Lung (tissue), 11 donors: ENCODE measurements at regions not wholly inside any gene's neighbourhood (a gene's known extent, or its start where the extent isn't known, plus 50 kb on each side); places are given as distances from the start of the nearest gene placed in this dataset.
A peak's percentile ranks its signal among the peaks of the same experiment; 100 is the strongest.

Source experiments
- ATAC-seq: fragments of 200-7000 bp; cut with Tn5 transposase; one replicate; pipeline ENCODE4 v1.9.1; 2020; ENCODE audit warnings: moderate number of reproducible peaks; ENCODE audit not compliant: insufficient read depth, low FRiP score
- DNase-seq, 3 donors: peaks; one replicate each; pipeline ENCODE4 v3.0.0-alpha.2; 2013 to 2017
- H3K27ac ChIP-seq, 2 donors: one replicate each; pipeline ENCODE4 v1.5.1; 2013; ENCODE audit warnings: mild to moderate bottlenecking in 2 of 2, moderate library complexity in 2 of 2, control low read depth in 1 of 2, inconsistent platforms in 1 of 2, low read depth in 1 of 2, low read length in 1 of 2
- H3K27me3 ChIP-seq, 3 donors: one replicate each; pipeline ENCODE4 v1.5.1; 2013; ENCODE audit warnings: low read length in 2 of 3; ENCODE audit not compliant: control insufficient read depth in 3 of 3, insufficient read depth in 3 of 3
- H3K36me3 ChIP-seq, 4 donors: one replicate each; pipeline ENCODE4 v1.5.1; 2013; ENCODE audit warnings: low read length in 4 of 4, mild to moderate bottlenecking in 1 of 4, moderate library complexity in 1 of 4; ENCODE audit not compliant: control insufficient read depth in 4 of 4, insufficient read depth in 4 of 4
- H3K4me1 ChIP-seq, 5 donors: one replicate each; pipeline ENCODE4 v1.5.1; 2013; ENCODE audit warnings: low read length in 5 of 5, mild to moderate bottlenecking in 2 of 5, moderate library complexity in 1 of 5; ENCODE audit not compliant: control insufficient read depth in 5 of 5, insufficient read depth in 5 of 5
- H3K4me3 ChIP-seq: one replicate; pipeline ENCODE4 v1.5.1; 2013; ENCODE audit warnings: mild to moderate bottlenecking, control low read depth, moderate library complexity
- H3K9ac ChIP-seq, 2 donors: one replicate each; pipeline ENCODE4 v1.5.1; 2013; ENCODE audit warnings: low read length in 2 of 2, control low read depth in 1 of 2; ENCODE audit not compliant: insufficient read depth in 1 of 2
- H3K9me3 ChIP-seq, 4 donors: one replicate each; pipeline ENCODE4 v1.5.1; 2013; ENCODE audit warnings: low read length in 3 of 4, mild to moderate bottlenecking in 1 of 4, moderate library complexity in 1 of 4; ENCODE audit not compliant: control insufficient read depth in 4 of 4, insufficient read depth in 3 of 4
- WGBS, 2 donors: extraction: QIAGEN DNeasy Blood & Tissue Kit; methylation state at CpG; one replicate each; pipeline ENCODE4 v1.1.7; 2013; 5-methylcytosine and 5-hydroxymethylcytosine counted together
- TF ChIP-seq, protein P1 (sequence below): IDR thresholded peaks from 2 replicates; pipeline ENCODE4 v1.5.1; 2012; ENCODE audit warnings: mild to moderate bottlenecking; ENCODE audit errors: control extremely low read depth, extremely low read depth
- donor health status: control.
- donor health status: control.
- donor health status: Bipolar disorder and iron deficiency.
- donor health status: healthy.
- donor health status: DM: yes; HTN: yes; CAD: no.

DNA sequence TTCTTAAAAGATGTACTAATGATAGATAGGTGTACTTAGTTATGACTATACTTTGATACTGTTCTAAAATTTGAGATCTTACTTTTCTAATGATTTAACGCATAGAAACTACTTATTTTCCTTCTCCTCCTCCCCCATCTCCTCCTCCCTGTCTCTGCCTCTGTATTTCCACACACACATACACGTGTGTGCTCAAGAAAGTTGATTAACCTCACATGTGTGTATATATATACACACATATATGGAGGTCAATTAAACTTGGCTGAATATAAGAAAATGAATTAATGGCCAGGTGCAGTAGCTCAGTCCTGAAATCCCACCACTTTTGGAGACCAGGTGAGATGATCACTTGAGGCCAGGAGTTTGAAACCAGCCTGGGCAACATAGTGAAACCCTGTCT lies 362.7 kb upstream of the SYT1 start:
- no peak for ATAC-seq
- WGBS, 2 donors: 91 to 92% methylated on average over 2 of the region's 2 CpGs

DNA sequence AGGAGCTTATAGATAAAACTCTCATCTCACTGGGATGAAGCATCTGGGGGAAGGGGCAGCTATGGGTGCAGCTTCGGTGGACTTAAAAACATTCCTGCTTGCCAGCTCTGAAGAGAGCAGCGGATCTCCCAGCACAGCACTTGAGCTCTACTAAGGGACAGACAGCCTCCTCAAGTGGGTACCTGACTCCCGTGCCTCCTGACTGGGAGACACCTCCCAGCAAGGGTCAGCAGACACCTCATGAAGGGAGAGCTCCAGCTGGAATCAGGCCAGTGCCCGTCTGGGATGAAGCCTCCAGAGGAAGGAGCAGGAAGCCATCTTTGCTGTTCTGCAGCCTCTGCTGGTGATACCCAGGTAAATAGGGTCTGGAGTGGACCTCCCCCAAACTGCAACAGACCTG lies 345.2 kb upstream of the SYT1 start:
- no peak overlapping the region for H3K27ac ChIP-seq
- H3K9ac ChIP-seq: no peak overlapping the region
- TF ChIP-seq, protein P1, sequence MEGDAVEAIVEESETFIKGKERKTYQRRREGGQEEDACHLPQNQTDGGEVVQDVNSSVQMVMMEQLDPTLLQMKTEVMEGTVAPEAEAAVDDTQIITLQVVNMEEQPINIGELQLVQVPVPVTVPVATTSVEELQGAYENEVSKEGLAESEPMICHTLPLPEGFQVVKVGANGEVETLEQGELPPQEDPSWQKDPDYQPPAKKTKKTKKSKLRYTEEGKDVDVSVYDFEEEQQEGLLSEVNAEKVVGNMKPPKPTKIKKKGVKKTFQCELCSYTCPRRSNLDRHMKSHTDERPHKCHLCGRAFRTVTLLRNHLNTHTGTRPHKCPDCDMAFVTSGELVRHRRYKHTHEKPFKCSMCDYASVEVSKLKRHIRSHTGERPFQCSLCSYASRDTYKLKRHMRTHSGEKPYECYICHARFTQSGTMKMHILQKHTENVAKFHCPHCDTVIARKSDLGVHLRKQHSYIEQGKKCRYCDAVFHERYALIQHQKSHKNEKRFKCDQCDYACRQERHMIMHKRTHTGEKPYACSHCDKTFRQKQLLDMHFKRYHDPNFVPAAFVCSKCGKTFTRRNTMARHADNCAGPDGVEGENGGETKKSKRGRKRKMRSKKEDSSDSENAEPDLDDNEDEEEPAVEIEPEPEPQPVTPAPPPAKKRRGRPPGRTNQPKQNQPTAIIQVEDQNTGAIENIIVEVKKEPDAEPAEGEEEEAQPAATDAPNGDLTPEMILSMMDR: no peak
- no peak overlapping the region for H3K4me3 ChIP-seq
- no peaks in the 10 kb centered on the region for H3K4me1 ChIP-seq
- ATAC-seq (no peak), DNase-seq (no peak)
- 79 to 91% methylated on average over 4 of the region's 4 CpGs for WGBS, 2 donors
- H3K27me3 ChIP-seq: no peaks in the 10 kb centered on the region
- H3K9me3 ChIP-seq: peaks cover 0 to 6% (median 3%) of the 10 kb centered on the region in 4 donors
- H3K36me3 ChIP-seq: no peaks in the 10 kb centered on the region

More for the DNA sequence above, 362.7 kb upstream of the SYT1 start:
- H3K4me1 ChIP-seq: no peaks in the 10 kb centered on the region
- DNase-seq: no peak
- H3K27me3 ChIP-seq: no peaks in the 10 kb centered on the region
- H3K36me3 ChIP-seq: no peaks in the 10 kb centered on the region
- H3K4me3 ChIP-seq: no peak overlapping the region
- TF ChIP-seq, protein P1: no peak
- H3K9ac ChIP-seq: no peak overlapping the region
- H3K9me3 ChIP-seq: no peaks in the 10 kb centered on the region
- no peak overlapping the region for H3K27ac ChIP-seq

DNA sequence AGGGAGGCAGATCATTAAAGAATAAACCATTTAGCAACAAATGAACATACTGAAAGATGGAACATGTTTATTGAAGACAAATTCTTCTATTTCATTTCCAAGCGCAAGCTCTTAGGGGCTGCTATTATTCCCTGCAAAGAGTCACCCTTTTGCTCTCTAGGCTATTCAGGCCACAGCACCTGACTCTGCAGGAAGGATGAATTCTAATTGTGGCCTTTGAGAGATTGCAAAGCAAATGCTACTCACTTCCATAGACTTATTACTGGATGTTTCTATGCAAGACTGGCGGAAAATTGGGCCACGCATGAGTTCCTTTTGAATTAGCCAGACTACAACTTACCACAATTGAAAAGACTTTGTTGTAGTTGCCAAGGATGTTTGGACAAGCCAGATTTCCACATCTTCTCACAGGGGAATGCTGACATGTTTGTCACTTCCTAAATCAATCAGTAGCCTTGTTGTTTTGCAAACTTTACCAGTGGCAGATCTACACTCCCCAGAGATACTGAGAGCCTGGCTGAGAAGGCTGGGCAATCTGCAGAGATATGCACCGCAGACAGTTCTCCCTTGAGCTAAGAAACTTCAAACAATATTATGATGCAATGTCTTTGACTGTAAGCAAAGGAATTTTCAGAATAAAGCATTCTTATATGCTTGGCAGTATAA lies 334.3 kb upstream of the SYT1 start:
- Histone ChIP-seq H3K4me3 (no peak overlapping the region), H3K27me3 (no peaks in the 10 kb centered on the region), H3K4me1 (peaks cover 0 to 4% (median 0%) of the 10 kb centered on the region in 5 donors), H3K9me3 (no peaks in the 10 kb centered on the region), H3K27ac (no peak overlapping the region), H3K9ac (no peak overlapping the region), H3K36me3 (no peaks in the 10 kb centered on the region)
- TF ChIP-seq, protein P1: no peak
- peak; percentile 18 to 78 (median 61) for DNase-seq
- ATAC-seq: no peak
- 63 to 68% methylated on average over 4 of the region's 4 CpGs for WGBS, 2 donors

DNA sequence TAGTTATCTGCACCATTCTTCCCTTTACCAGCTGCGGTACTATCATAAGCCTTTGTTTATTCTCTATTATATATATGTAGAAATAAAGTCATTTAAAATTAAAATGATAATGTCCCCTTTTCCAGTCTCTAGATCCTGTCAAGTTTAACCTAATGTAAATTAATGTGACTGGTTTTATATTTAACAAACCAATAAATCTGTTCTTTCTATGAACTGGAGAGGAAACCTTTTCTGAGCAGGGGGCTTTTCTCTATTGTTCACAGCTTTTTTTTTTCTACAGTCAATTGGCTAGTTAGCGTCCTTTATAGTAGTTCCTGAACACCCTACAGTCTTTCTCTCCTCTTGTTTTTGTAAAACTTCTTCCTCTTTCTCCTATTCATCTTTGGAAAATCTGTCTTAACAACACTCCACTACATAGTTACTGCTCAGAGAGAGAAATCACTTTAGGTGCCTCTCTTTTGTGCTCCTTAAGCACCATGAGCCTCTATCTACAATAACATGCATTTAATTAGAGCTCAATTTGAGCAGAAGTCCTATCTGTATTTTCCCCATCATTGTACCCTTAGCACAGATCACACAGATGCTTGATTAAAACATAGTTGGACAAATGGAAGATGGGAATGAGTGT lies 332.6 kb upstream of the SYT1 start:
- Histone ChIP-seq H3K4me1 (peaks cover 0 to 4% (median 0%) of the 10 kb centered on the region in 5 donors), H3K4me3 (no peak overlapping the region), H3K27me3 (no peaks in the 10 kb centered on the region), H3K27ac (no peak overlapping the region), H3K9ac (no peak overlapping the region), H3K36me3 (no peaks in the 10 kb centered on the region), H3K9me3 (no peaks in the 10 kb centered on the region)
- ATAC-seq (no peak), DNase-seq (no peak)
- WGBS, 2 donors: 48 to 64% methylated on average over 2 of the region's 2 CpGs
- TF ChIP-seq, protein P1: no peak
